K562 (cell line): ENCODE measurements at regions not wholly inside any gene's neighbourhood (a gene's known extent, or its start where the extent isn't known, plus 50 kb on each side); places are given as distances from the start of the nearest gene placed in this dataset.

Experiments used
- ATAC-seq: fragments of 200-7000 bp; cut with Tn5 transposase; 3 replicates; pipeline ENCODE4 v1.9.1; 2020; ENCODE audit warnings: moderate library complexity
- BruUV-seq: library from RNA; stranded (reverse); fragments of 400-500 nt; replicated peaks from 2 replicates; lab custom pipeline; 2021; lab: Mats Ljungman, UMichigan
- CTCF ChIA-PET: fragments of 300-600 bp; formaldehyde crosslinking; extraction: SDS; loops from one replicate; lab custom pipeline; 2021; ENCODE audit warnings: low intra/inter-chr PET ratio; lab: Yijun Ruan, JAX
- POLR2A ChIA-PET: fragments of 300-600, 350-650 bp; sonication (Branson Sonifier 250); formaldehyde crosslinking; extraction: SDS; loops from one replicate; lab custom pipeline; 2021; ENCODE audit warnings: antibody characterized with exemption, inconsistent platforms; lab: Yijun Ruan, JAX
- DNase-seq, 4 experiments: peaks; one replicate each; pipeline versions ENCODE4 v3.0.0 to v3.0.0-alpha.2; 2011 to 2018; ENCODE audit warnings: low spot score in 3 of 4, mixed read lengths in 3 of 4; ENCODE audit errors: extremely low read depth in 1 of 4
- FAIRE-seq: peaks from 2 replicates; lab custom pipeline; 2011; peaks lifted over from hg19 to GRCh38; lab: Jason Lieb, UNC
- H2AFZ ChIP-seq: 2 replicates; pipeline ENCODE4 v1.6.0; 2011; ENCODE audit warnings: low read depth, low read length, control low read depth, inconsistent platforms
- H3K27ac ChIP-seq: fragments of 200-600 bp; 3 replicates; pipeline ENCODE4 v1.8.0; 2011; ENCODE audit warnings: low read depth, mild to moderate bottlenecking, control low read depth, inconsistent platforms, low read length, moderate library complexity, mixed read lengths; ENCODE audit errors: extremely low read depth
- H3K27me3 ChIP-seq, 2 experiments: fragments of 300-600 bp in 1 of 2; 2 replicates in 1 of 2; 3 replicates in 1 of 2; pipeline versions ENCODE4 v1.6.0 to v1.8.0; 2011; ENCODE audit warnings: inconsistent platforms in 2 of 2, low read length in 2 of 2, mild to moderate bottlenecking in 1 of 2, mixed read lengths in 1 of 2, moderate library complexity in 1 of 2; ENCODE audit not compliant: control insufficient read depth in 2 of 2, insufficient read depth in 2 of 2
- H3K36me3 ChIP-seq: fragments of 300-600 bp; 3 replicates; pipeline ENCODE4 v1.8.0; 2011; ENCODE audit warnings: mild to moderate bottlenecking, low read length, inconsistent platforms; ENCODE audit not compliant: control insufficient read depth, insufficient read depth
- H3K4me1 ChIP-seq, 2 experiments: fragments of 200-600 bp in 1 of 2; replicated peaks in 1 of 2; 2 replicates in 1 of 2; 3 replicates in 1 of 2; pipeline versions ENCODE4 v1.5.1 to v1.8.0; 2011; ENCODE audit warnings: inconsistent platforms in 2 of 2, low read length in 2 of 2, mild to moderate bottlenecking in 1 of 2, mixed read lengths in 1 of 2, moderate library complexity in 1 of 2; ENCODE audit not compliant: control insufficient read depth in 2 of 2, insufficient read depth in 2 of 2
- H3K4me2 ChIP-seq: 2 replicates; pipeline ENCODE4 v1.6.1; 2011; ENCODE audit warnings: low read length, control low read depth, inconsistent platforms, mixed read lengths; ENCODE audit not compliant: insufficient read depth
- H3K4me3 ChIP-seq: fragments of 200-600 bp; sonication (generic), shearing (Covaris generic); 2 replicates; pipeline ENCODE4 v1.5.1; 2016; ENCODE audit warnings: control low read depth, inconsistent platforms
- H3K79me2 ChIP-seq: fragments of 200-600 bp; 3 replicates; pipeline ENCODE4 v1.8.0; 2011; ENCODE audit warnings: low read length, inconsistent platforms; ENCODE audit not compliant: control insufficient read depth, insufficient read depth
- H3K9ac ChIP-seq, 2 experiments: 2 replicates each; pipeline versions ENCODE4 v1.6.0 to v1.6.1; 2011; ENCODE audit warnings: low read depth in 2 of 2, low read length in 2 of 2, control low read depth in 1 of 2, inconsistent platforms in 1 of 2, mild to moderate bottlenecking in 1 of 2, mixed read lengths in 1 of 2; ENCODE audit not compliant: insufficient read depth in 1 of 2
- H3K9me1 ChIP-seq: one replicate; pipeline ENCODE4 v1.6.0; 2011; ENCODE audit warnings: inconsistent platforms, mild to moderate bottlenecking, low read length, moderate library complexity; ENCODE audit not compliant: control insufficient read depth, insufficient read depth
- H3K9me3 ChIP-seq: replicated peaks from 2 replicates; pipeline ENCODE4 v1.5.1; 2011; ENCODE audit warnings: low read depth, low read length, inconsistent platforms; ENCODE audit not compliant: control insufficient read depth, insufficient read depth
- H4K20me1 ChIP-seq: replicated peaks from 2 replicates; pipeline ENCODE4 v1.6.1; 2011; ENCODE audit warnings: low read length, inconsistent platforms, mixed read lengths; ENCODE audit not compliant: control insufficient read depth, insufficient read depth
- HMGN3 ChIP-seq: IDR thresholded peaks from 2 replicates; pipeline ENCODE4 v1.6.1; 2011; ENCODE audit warnings: borderline replicate concordance, low read depth, mild to moderate bottlenecking, mixed read lengths, low read length; ENCODE audit not compliant: insufficient read length; ENCODE audit errors: extremely low read depth
- KDM5B ChIP-seq: fragments of 200-600 bp; sonication (generic); IDR thresholded peaks from 2 replicates; pipeline ENCODE4 v1.6.1; 2012; ENCODE audit warnings: low read depth, mild to moderate bottlenecking, moderate library complexity, low read length, control low read depth, inconsistent platforms; ENCODE audit not compliant: insufficient replicate concordance
- RBM17 ChIP-seq: fragments of 200-400 bp; formaldehyde crosslinking; IDR thresholded peaks from 2 replicates; pipeline ENCODE4 v1.6.1; 2017; ENCODE audit warnings: low read depth, mild to moderate bottlenecking, low read length, borderline replicate concordance
- SNIP1 ChIP-seq: fragments of 450-650 bp; IDR thresholded peaks from 2 replicates; pipeline ENCODE4 v1.7.1; 2017; ENCODE audit warnings: low read depth, mild to moderate bottlenecking
- ZNF197 ChIP-seq: fragments of 200-800 bp; sonication (Bioruptor generic); IDR thresholded peaks from 2 replicates; pipeline ENCODE4 v1.6.1; 2016; ENCODE audit warnings: low read depth, missing genetic modification characterization, missing compliant biosample characterization
- ZNF277 ChIP-seq: fragments of 250-450 bp; sonication (Bioruptor Pico); IDR thresholded peaks from 2 replicates; pipeline ENCODE4 v1.8.0; 2022; ENCODE audit warnings: inconsistent platforms, mild to moderate bottlenecking, moderate library complexity, borderline replicate concordance
- WGBS: fragments of 100-300 bp; shearing (Covaris generic); methylation state at CpG from one replicate; pipeline ENCODE4 v1.1.6; 2016; ENCODE audit warnings: low coverage, mixed read lengths; ENCODE audit not compliant: insufficient coverage; ENCODE audit errors: missing lambda C conversion rate; 5-methylcytosine and 5-hydroxymethylcytosine counted together
- in situ Hi-C: fragments of 300-500 bp; cut with MboI; formaldehyde crosslinking; loops from 4 replicates; pipeline ENCODE4 v1.15.0; 2018; ENCODE audit warnings: inconsistent platforms, mixed read lengths
- intact Hi-C: fragments of 100-400 bp; cut with micrococcal nuclease; formaldehyde crosslinking; loops from 2 replicates; pipeline ENCODE4 v1.14.2; 2022
- TF ChIP-seq, protein P1 (sequence below): sonication (generic); formaldehyde crosslinking; IDR thresholded peaks from 2 replicates; pipeline ENCODE4 v1.8.0; 2023; ENCODE audit warnings: mild to moderate bottlenecking, missing genetic modification reagents
- TF ChIP-seq, protein P2 (sequence below): sonication (generic); formaldehyde crosslinking; IDR thresholded peaks from 2 replicates; pipeline ENCODE4 v1.8.1; 2023; ENCODE audit warnings: missing genetic modification reagents, mild to moderate bottlenecking, borderline replicate concordance

DNA sequence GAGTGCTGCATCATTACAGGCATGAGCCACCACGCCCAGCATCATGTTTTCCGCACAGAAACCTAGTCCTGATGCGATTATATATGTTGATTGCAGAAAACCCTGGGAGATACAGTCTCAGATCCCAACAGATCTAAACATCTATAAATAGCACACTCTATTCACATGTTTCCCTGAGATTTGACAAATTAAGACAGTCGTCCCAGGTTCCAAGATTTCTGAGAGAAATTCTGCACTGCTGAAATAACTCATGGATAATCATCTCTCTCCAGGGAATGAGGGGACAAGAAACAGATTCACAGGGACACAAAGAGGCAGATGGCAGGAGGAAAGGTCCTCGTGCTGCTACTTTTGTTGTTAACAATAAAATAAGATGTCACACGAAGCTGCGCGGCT lies 393.1 kb upstream of the CELF2 start:
- no peak for DNase-seq
- Histone ChIP-seq H3K9ac (no peak overlapping the region), H3K9me1 (no peaks in the 10 kb centered on the region), H3K4me3 (no peak overlapping the region), H3K4me1 (no peaks in the 10 kb centered on the region), H3K36me3 (no peaks in the 10 kb centered on the region), H3K79me2 (no peaks in the 10 kb centered on the region), H3K27me3 (no peaks in the 10 kb centered on the region), H2AFZ (no peak overlapping the region), H3K9me3 (no peaks in the 10 kb centered on the region), H4K20me1 (no peaks in the 10 kb centered on the region), H3K4me2 (no peak overlapping the region), H3K27ac (no peak overlapping the region)
- ChIA-PET CTCF (no interaction called here), POLR2A (no interaction called here)
- WGBS = 0% methylated on average over 8 of the region's 8 CpGs
- no peak for FAIRE-seq
- ATAC-seq = no peak
- in situ Hi-C loops = no loop called here
- BruUV-seq = no TSS peak
- TF ChIP-seq SNIP1 (no peak), ZNF197 (CRISPR knock-in tag) (no peak)
- intact Hi-C loops = no loop called here

- intact Hi-C loops (no loop called here), in situ Hi-C loops (no loop called here)
- Histone ChIP-seq H3K27ac (no peak overlapping the region), H3K9ac (no peak overlapping the region), H3K4me2 (no peak overlapping the region), H2AFZ (no peak overlapping the region), H3K9me1 (no peaks in the 10 kb centered on the region), H3K9me3 (no peaks in the 10 kb centered on the region), H3K36me3 (no peaks in the 10 kb centered on the region), H4K20me1 (no peaks in the 10 kb centered on the region), H3K79me2 (no peaks in the 10 kb centered on the region), H3K4me1 (no peaks in the 10 kb centered on the region), H3K4me3 (no peak overlapping the region), H3K27me3 (no peaks in the 10 kb centered on the region)
- ChIA-PET POLR2A (no interaction called here), CTCF (no interaction called here)
- no peak for FAIRE-seq
- WGBS = 0% methylated on average over 6 of the region's 6 CpGs
- BruUV-seq = no TSS peak
- DNase-seq = no peak
- ATAC-seq = no peak
- TF ChIP-seq RBM17 (no peak), ZNF277 (CRISPR knock-in tag) (no peak), HMGN3 (no peak), KDM5B (no peak)
- TF ChIP-seq, protein P1, sequence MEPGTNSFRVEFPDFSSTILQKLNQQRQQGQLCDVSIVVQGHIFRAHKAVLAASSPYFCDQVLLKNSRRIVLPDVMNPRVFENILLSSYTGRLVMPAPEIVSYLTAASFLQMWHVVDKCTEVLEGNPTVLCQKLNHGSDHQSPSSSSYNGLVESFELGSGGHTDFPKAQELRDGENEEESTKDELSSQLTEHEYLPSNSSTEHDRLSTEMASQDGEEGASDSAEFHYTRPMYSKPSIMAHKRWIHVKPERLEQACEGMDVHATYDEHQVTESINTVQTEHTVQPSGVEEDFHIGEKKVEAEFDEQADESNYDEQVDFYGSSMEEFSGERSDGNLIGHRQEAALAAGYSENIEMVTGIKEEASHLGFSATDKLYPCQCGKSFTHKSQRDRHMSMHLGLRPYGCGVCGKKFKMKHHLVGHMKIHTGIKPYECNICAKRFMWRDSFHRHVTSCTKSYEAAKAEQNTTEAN (CRISPR knock-in tag) = no peak
- TF ChIP-seq, protein P2, sequence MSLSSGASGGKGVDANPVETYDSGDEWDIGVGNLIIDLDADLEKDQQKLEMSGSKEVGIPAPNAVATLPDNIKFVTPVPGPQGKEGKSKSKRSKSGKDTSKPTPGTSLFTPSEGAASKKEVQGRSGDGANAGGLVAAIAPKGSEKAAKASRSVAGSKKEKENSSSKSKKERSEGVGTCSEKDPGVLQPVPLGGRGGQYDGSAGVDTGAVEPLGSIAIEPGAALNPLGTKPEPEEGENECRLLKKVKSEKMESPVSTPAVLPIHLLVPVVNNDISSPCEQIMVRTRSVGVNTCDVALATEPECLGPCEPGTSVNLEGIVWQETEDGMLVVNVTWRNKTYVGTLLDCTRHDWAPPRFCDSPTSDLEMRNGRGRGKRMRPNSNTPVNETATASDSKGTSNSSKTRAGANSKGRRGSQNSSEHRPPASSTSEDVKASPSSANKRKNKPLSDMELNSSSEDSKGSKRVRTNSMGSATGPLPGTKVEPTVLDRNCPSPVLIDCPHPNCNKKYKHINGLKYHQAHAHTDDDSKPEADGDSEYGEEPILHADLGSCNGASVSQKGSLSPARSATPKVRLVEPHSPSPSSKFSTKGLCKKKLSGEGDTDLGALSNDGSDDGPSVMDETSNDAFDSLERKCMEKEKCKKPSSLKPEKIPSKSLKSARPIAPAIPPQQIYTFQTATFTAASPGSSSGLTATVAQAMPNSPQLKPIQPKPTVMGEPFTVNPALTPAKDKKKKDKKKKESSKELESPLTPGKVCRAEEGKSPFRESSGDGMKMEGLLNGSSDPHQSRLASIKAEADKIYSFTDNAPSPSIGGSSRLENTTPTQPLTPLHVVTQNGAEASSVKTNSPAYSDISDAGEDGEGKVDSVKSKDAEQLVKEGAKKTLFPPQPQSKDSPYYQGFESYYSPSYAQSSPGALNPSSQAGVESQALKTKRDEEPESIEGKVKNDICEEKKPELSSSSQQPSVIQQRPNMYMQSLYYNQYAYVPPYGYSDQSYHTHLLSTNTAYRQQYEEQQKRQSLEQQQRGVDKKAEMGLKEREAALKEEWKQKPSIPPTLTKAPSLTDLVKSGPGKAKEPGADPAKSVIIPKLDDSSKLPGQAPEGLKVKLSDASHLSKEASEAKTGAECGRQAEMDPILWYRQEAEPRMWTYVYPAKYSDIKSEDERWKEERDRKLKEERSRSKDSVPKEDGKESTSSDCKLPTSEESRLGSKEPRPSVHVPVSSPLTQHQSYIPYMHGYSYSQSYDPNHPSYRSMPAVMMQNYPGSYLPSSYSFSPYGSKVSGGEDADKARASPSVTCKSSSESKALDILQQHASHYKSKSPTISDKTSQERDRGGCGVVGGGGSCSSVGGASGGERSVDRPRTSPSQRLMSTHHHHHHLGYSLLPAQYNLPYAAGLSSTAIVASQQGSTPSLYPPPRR (CRISPR knock-in tag) = no peak
Measured at GRCh38 chr10:10625491-10625890, 392.2 kb upstream of the CELF2 start.
